NCI-H2081 (cell line): ENCODE measurements at regions not wholly inside any gene's neighbourhood (a gene's known extent, or its start where the extent isn't known, plus 50 kb on each side); places are given as distances from the start of the nearest gene placed in this dataset.
"Not testable (repeated sequence)": the region's sequence is repeated elsewhere in the genome, so short reads cannot be mapped to it uniquely, and the experiment has no call there.

Source experiments
- DNase-seq, 2 experiments: peaks; one replicate each; lab custom pipeline; 2025; lab: John Stamatoyannopoulos, UW

GRCh38 chr9:104195142-104195541 is 101.0 kb downstream of the SMC2 start:
- not testable (repeated sequence) for DNase-seq

GRCh38 chr9:104200456-104200994 is 106.4 kb downstream of the SMC2 start:
- DNase-seq = no peak

- DNase-seq = no peak
Observed at GRCh38 chr9:104206766-104207165, 112.7 kb downstream of the SMC2 start.

GRCh38 chr9:104209387-104209786 is 115.3 kb downstream of the SMC2 start:
- DNase-seq = no peak

- DNase-seq = no peak
Observed at GRCh38 chr9:104227108-104227507, 133.0 kb downstream of the SMC2 start.

- no peak for DNase-seq
Observed at GRCh38 chr9:104232781-104233341, 138.8 kb downstream of the SMC2 start.

GRCh38 chr9:104233366-104233765 is 139.3 kb downstream of the SMC2 start:
- DNase-seq = no peak

- DNase-seq = not testable (repeated sequence)
Observed at GRCh38 chr9:104234632-104235337, 140.7 kb downstream of the SMC2 start.

- DNase-seq = not testable (repeated sequence)
Observed at GRCh38 chr9:104235347-104236120, 141.4 kb downstream of the SMC2 start.

- DNase-seq = no peak
Observed at GRCh38 chr9:104238668-104239067, 144.6 kb downstream of the SMC2 start.

- DNase-seq = no peak
Observed at GRCh38 chr9:104240890-104241289, 146.8 kb downstream of the SMC2 start.

GRCh38 chr9:104245925-104246324 is 151.8 kb downstream of the SMC2 start:
- no peak for DNase-seq

GRCh38 chr9:104247899-104248460 is 153.9 kb downstream of the SMC2 start:
- no peak for DNase-seq

GRCh38 chr9:104256031-104256695 is 162.1 kb downstream of the SMC2 start:
- DNase-seq = no peak

GRCh38 chr9:104256696-104257062 is 162.6 kb downstream of the SMC2 start:
- DNase-seq = no peak

GRCh38 chr9:104258296-104259011 is 164.3 kb downstream of the SMC2 start:
- no peak for DNase-seq

- DNase-seq = no peak
Observed at GRCh38 chr9:104260004-104260403, 165.9 kb downstream of the SMC2 start.

GRCh38 chr9:104263942-104264341 is 169.8 kb downstream of the SMC2 start:
- peak; percentile 4 to 24 for DNase-seq

GRCh38 chr9:104264431-104264830 is 170.3 kb downstream of the SMC2 start:
- DNase-seq = no peak

- DNase-seq = no peak
Observed at GRCh38 chr9:104269374-104269773, 175.3 kb downstream of the SMC2 start.
